HG03139 (cell line): ENCODE measurements at regions not wholly inside any gene's neighbourhood (a gene's known extent, or its start where the extent isn't known, plus 50 kb on each side); places are given as distances from the start of the nearest gene placed in this dataset.
A peak's percentile ranks its signal among the peaks of the same experiment; 100 is the strongest.

ENCODE experiments used
- ATAC-seq: cut with Tn5 transposase; IDR thresholded peaks from one replicate; pipeline ENCODE4 v1.9.1; 2021; ENCODE audit not compliant: unreplicated experiment

DNA sequence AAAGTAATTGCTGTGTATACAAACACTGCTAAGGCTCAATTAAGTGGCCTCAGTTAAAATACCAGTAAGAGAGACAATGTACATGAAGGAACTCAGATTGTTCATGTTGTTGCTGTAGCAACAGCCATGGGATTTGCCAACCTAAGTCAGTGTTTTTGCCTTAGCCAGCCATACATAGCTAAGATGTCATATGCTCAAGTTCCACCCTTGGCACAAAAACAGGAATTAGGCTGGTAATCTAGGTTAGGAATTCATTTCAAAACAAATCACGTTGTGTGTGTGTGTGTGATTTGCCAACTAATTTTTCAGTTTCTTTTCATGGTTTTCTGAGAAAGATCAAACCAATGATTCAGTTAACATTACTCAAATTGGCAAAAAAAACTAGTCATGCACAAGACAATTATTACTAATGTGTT, 143.7 kb upstream of the KCNMB2 start:
- no peak for ATAC-seq

DNA sequence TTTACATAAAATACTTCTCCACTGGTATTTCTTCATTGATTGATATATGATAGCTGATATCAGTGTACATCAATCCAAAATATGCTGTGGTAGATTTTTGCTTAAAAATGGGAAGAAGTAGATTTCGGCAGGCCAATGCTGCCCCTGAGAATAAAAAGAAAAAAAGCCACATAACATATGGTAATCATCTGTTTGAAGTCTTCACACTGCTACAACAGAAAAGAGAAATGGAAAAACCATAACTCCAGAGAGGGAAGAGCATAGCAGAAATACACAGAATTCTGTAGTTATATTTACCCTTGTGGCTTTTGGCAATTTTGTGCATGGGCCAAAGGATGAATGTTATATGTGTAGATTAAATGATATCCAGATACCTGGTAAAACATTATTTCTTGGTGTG, 143.1 kb upstream of the KCNMB2 start:
- no peak for ATAC-seq

DNA sequence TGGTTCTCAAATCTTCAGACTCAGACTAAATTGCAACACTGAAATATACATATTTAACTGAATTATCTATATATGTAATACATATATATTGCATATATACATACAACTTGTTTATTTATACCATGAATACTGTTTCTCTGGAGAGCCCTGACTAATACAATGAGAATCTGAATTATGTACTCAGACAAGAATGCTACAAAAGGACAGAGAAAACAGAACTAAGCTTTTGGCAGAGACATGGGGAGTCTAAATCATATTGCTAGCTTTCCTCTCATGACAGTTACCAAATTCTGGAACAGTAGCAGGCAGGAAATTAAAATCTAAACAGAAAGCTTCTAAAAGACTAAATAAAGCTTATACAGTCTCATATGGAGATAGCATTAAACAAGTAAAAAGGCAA, 142.4 kb upstream of the KCNMB2 start:
- no peak for ATAC-seq

DNA sequence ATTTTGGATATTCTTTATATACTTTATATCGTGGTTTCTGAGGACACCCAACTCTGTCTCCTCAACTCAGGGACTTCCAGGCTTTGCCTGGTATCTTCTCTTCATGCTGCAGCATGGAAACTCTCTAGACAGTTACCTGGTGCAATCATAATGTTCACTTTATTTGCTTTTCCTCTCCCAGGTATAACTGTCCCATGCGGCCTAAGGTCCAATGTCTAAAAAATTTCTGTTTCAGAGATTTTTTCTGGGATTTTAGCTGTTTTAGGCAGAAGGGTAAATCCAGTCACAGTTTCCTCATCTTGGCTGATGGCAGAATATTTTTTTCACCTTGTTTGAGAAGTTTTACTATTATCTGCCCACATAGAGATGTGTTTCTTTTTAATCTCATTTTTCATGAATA, 139.9 kb upstream of the KCNMB2 start:
- no peak for ATAC-seq

DNA sequence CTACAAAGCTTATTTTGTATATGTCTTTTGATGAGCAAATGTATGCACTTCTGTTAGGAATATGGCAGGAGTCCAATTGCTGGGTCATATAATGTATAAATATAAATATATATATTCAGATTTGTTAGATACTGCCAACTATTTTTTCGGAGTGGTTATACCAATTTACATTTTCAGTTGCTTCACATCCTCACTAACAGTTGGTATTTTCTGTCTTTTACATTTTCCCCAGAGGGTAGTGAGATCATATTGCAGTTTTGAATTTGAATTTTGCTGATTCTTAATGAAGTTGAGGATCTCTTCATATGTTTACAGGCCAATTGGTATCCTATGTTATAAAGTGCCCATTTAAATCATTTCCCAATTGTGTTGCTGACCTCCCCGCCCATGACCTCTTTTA, 139.0 kb upstream of the KCNMB2 start:
- ATAC-seq: no peak

- no peak for ATAC-seq
Measured at GRCh38 chr3:178397836-178398235, 138.4 kb upstream of the KCNMB2 start.

DNA sequence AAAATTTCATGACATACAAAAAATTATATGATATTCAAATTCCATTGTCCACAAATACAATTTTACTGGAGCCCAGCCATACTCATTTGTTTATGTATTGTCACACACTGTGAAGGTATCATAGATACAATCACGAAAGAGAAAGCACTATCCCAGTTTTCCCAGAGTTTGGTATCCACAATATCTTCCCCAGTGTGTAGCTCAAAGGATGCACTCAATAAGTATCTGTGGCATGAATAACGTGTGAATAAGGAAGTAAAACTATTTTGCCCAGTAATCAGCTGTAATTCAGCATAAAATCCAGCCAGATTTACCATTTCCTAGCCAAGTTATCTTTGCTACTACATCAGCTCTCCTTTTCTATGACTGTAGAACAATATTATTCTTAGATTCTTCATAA, 131.3 kb upstream of the KCNMB2 start:
- no peak for ATAC-seq

GRCh38 chr3:178405531-178405930, 130.7 kb upstream of the KCNMB2 start:
- no peak for ATAC-seq

- no peak for ATAC-seq
Measured at GRCh38 chr3:178406206-178406605, 130.0 kb upstream of the KCNMB2 start.

- ATAC-seq: no peak
Measured at GRCh38 chr3:178415384-178415783, 120.9 kb upstream of the KCNMB2 start.

DNA sequence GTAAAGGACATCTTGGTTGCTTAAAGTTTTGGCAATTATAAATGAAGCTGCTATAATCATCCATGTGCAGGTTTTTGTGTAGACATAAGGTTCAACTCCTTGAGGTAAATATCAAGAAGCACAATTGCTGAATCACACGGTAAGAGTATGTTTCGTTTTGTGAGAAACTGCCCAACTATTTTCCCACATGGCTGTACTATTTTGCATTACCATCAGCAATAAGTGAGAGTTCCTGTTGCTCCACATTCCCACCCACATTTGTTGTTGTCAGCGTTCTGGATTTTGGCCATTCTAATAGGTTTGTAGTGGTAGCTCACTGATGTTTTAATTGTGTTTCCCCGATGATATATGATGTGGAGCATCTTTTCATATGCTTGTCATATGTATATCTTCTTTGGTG, 118.5 kb upstream of the KCNMB2 start:
- no peak for ATAC-seq

GRCh38 chr3:178419071-178419470, 117.2 kb upstream of the KCNMB2 start:
- ATAC-seq: no peak

- ATAC-seq: no peak
Measured at GRCh38 chr3:178420033-178420432, 116.2 kb upstream of the KCNMB2 start.

DNA sequence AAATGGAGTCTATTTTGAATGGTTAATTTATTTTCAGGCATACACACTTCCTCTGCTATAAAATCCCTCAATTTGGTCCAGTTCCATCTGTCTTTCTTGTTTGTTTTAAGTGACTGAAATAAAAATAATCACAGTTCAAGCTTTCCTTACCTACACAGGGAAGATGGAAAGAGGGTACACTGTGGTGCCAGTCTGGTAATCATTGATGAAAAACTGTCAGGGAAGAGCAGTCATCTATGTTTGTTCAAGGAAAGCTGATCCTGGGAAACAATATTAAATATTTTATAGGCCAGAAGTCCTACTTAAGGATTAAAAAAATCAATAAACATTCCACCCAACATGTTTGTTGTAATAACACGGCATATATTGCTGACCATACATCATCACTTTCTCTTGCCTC, 115.2 kb upstream of the KCNMB2 start:
- ATAC-seq: no peak

DNA sequence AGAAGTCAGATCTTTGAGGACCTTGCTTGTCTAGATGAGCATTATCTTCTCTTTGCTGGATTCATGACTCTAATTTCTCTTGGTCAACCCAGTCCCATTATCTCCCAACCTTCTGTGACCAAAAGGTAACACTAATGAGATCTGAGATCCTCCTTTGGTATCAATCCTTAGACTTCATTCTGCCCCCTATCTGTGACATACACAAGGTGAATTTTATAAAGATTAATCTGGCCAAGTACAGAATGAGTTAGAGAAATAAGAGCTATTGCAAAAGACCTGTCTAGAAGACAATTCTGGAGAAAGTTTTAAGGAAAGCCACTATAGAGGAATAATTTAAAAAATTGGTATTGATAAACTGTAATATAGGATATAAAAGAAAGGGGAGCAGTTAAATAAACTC, 113.8 kb upstream of the KCNMB2 start:
- no peak for ATAC-seq

GRCh38 chr3:178428037-178428436, 108.2 kb upstream of the KCNMB2 start:
- no peak for ATAC-seq

- no peak for ATAC-seq
Measured at GRCh38 chr3:178434206-178434805, 101.9 kb upstream of the KCNMB2 start.

- no peak for ATAC-seq
Measured at GRCh38 chr3:178435575-178435974, 100.7 kb upstream of the KCNMB2 start.

DNA sequence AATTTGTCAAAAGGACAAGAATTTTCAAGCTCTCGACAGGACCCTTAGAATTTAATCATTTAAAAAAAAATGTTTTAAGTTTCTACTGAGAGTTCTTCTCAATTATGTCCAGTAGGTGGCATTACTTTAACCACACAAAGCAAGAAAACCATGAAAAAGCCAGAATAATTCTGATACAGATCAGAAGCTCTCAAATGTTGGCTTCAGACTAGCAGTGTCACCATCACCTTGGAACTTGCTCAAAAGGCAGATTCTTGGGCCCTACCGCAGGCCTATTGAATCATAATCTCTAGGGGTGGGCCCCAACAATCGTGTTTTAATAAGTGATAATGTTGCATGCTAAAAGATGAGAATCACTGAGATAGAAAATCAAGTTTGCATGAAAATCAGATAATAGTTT, 99.5 kb upstream of the KCNMB2 start:
- ATAC-seq: peak; percentile 54

- no peak for ATAC-seq
Measured at GRCh38 chr3:178437236-178437635, 99.0 kb upstream of the KCNMB2 start.

- ATAC-seq: no peak
Measured at GRCh38 chr3:178439504-178439903, 96.7 kb upstream of the KCNMB2 start.

GRCh38 chr3:178440043-178440442, 96.2 kb upstream of the KCNMB2 start:
- no peak for ATAC-seq

DNA sequence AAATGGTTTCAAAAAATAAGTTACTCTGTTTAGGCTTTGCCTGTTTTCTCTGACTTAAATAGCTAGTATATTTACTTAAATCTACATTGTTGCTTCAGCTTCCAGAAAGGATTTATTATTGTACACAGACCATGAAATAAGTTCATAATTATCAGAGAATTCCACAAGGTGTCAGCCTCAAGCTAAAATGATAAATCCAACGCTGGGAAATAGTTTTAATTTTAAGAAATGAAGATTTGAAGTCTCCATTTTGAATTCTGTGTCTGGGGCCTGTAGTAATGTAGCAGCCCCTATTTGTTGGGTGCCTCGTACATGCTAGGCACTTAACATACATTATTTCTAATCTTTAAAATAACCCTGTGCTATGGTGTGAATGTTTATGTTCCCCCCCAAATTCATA, 92.6 kb upstream of the KCNMB2 start:
- ATAC-seq: no peak

- no peak for ATAC-seq
Measured at GRCh38 chr3:178445139-178445538, 91.1 kb upstream of the KCNMB2 start.
